NT2/D1 (cell line): ENCODE measurements at regions not wholly inside any gene's neighbourhood (a gene's known extent, or its start where the extent isn't known, plus 50 kb on each side); places are given as distances from the start of the nearest gene placed in this dataset.

ENCODE experiments used
- SUZ12 ChIP-seq: IDR thresholded peaks from 2 replicates; pipeline ENCODE4 v1.6.1; 2011; ENCODE audit not compliant: insufficient read length, insufficient read depth; ENCODE audit errors: extremely low read depth
- ZNF274 ChIP-seq: IDR thresholded peaks from 2 replicates; pipeline ENCODE4 v1.6.1; 2011; ENCODE audit warnings: mild to moderate bottlenecking, low read depth, low read length

DNA sequence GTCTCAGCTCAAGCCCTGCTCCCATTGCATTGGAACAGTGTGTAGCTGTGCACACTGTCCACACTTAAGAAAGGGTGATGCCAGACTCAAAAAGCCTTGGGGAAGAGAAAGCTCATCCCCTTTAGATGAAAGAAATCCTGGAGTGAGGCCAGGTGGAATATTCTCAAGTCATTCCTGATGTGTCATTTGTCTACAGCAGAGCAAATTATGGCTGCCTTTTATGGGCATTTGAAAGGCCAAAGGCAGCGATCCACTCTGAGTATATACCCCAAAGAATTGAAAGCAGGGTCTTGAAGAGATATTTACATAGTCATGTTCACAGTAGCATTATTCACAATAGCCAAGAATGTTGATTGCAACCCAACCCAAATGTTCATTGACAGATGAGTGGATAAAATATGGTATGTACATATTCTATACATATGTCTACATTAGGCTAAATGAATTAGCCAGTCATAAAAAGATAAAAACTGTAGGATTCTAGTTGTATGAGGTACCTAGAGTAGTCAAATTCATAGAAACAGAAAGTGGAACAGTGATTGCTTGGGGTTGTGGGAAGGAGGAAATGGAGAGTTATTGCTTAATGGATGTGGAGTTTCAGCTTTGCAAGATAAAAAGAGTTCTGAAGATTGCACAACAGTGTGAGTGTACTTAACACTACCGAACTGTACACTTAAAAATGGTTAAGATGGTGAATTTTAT lies 214.9 kb downstream of the KCNRG start:
- TF ChIP-seq SUZ12, result no peak
- TF ChIP-seq ZNF274, result no peak
